GM21515 (cell line): ENCODE measurements at regions not wholly inside any gene's neighbourhood (a gene's known extent, or its start where the extent isn't known, plus 50 kb on each side); places are given as distances from the start of the nearest gene placed in this dataset.
"Not testable (repeated sequence)": the region's sequence is repeated elsewhere in the genome, so short reads cannot be mapped to it uniquely, and the experiment has no call there.

ENCODE experiments used
- ATAC-seq: cut with Tn5 transposase; IDR thresholded peaks from one replicate; pipeline ENCODE4 v1.9.1; 2021; ENCODE audit not compliant: unreplicated experiment

DNA sequence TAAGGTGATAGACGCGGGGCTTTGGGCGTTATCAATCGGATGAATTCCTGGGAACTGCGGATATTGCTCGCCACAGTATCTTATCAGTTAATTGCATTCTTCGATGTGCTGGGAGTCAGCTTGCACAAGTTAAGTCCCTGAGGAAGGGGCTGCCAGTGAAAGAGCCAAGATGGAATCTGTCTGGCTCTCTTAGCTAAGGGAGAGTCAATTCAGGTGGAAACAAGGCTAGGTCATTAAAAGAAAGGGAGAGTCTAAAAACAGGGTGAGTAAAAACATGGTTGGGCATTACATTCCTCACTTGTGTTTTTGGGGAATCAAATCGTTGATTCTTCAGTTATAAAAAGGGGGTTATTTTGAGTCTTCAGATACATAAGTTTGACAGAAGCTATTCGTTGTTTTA is 196.2 kb downstream of the OTOP1 start:
- not testable (repeated sequence) for ATAC-seq

GRCh38 chr4:4031446-4032135 is 195.1 kb downstream of the OTOP1 start:
- ATAC-seq = not testable (repeated sequence)

GRCh38 chr4:4032364-4032763 is 194.4 kb downstream of the OTOP1 start:
- ATAC-seq = not testable (repeated sequence)

- ATAC-seq = not testable (repeated sequence)
These were observed 193.7 kb downstream of the OTOP1 start for GRCh38 chr4:4032801-4033605.

GRCh38 chr4:4037399-4038138 is 189.2 kb downstream of the OTOP1 start:
- ATAC-seq = not testable (repeated sequence)

DNA sequence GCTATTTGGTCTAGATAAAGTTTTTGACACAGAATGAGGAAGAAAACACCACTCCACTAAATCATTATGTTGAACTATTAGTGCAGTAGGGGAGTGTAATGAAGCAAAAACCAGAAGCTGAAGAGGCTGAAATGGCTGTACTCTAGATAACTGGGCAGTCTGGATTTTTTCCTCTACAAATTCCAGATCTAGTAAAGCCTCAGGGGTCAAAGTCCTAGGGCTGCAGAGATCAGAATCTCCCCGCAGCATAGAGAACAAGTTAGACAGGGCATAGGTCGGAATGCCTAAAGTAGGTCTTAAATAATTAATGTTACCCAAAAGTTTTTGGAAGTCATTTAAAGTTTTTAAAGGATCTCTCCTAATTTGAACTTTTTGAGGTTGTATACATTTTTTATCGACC is 180.9 kb downstream of the OTOP1 start:
- not testable (repeated sequence) for ATAC-seq

DNA sequence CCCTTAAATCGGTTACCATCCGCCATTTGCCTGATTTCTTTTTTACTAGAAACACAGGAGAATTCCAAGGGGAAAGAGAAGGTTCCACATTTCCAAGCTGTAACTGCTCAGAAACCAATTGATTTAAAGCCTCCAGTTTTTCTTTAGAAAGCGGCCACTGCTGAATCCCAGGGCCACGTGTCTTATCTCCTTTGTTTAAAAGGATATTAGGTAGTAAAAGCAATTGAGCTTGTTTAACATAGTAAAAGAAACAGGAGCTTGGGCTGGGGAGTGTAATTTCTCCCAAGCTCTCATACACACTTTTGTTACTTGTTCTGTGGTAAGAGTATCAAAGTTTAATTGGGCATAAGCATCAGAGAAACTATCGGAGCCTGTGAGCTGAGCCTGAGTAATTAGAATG is 180.0 kb downstream of the OTOP1 start:
- not testable (repeated sequence) for ATAC-seq

GRCh38 chr4:4047202-4047601 is 179.5 kb downstream of the OTOP1 start:
- ATAC-seq = not testable (repeated sequence)

- not testable (repeated sequence) for ATAC-seq
These were observed 178.5 kb downstream of the OTOP1 start for GRCh38 chr4:4048227-4048626.

DNA sequence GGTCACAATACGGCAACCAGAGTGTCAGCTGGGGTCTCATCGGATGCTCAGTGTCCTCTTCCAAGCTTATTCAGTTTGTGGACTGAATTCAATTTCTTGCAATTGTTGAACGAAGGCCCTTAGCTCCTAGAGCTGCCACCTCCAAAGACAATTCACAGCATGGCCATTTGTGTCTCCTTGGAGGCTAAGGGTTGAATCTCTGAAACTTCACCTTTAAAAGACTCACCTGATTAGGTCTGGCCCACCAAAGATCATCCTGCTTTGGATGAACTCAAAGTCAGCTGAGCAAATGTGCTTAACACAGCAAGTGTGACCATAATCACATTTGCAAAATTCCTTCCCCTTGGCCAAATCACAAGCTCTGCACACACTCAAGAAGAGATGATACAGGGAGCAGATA is 175.9 kb downstream of the OTOP1 start:
- ATAC-seq = not testable (repeated sequence)

DNA sequence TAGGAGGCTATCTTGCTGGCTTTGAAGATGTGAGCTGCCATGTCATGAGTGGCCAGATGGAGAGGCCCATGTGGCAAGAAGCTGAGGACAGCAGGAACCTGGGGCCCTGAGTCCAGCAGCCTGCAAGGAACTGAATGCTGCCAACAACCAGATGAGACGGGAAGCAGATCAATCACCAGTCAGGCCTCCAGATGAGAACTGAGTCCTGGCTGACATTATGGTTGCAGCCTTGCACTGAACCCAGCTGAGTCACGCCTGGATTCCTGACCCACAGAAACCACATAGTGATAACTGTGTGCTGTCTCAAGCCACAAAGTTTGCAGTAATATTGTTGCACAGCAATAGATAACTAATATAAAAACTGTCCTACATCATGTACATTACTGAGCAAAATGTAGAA is 173.8 kb downstream of the OTOP1 start:
- not testable (repeated sequence) for ATAC-seq

DNA sequence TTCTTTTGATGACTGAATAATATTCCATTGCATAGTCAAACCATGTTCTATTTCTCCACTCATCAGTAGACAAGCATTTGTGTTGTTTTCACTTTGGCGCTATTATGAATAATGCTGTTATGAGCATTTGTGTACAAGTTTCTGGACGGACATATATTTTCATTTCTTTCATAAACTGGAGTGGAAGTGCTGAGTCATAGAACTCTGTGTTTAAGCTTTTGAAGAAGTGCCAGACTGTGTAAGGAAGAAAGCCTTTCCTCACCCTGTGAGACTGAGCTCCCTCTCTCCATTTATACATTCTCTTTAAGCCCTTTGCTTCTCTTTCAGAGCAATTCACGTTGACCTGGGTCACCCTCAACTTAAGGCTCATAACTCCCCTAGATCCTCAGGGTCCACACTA is 169.5 kb downstream of the OTOP1 start:
- ATAC-seq = not testable (repeated sequence)

DNA sequence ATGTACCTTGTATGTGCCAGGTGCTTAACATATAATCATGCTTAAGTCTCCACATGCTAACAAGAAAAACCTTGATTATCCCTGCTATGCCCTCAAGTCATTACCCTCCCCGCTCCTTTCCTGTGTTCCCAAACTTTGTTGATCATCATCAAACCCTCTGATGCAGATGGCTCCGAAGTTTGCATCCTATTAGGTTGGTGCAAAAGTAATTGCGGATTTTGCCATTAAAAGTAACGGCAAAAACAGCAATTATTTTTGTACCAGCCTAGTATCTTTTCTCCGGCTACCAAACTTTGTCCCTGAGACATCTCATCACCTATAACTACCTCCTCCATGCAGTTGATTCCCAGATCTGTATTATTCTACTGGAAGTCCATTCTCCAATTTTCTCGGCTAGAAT is 142.6 kb downstream of the OTOP1 start:
- ATAC-seq = not testable (repeated sequence)

GRCh38 chr4:4089716-4090419 is 136.9 kb downstream of the OTOP1 start:
- ATAC-seq = not testable (repeated sequence)

- not testable (repeated sequence) for ATAC-seq
These were observed 136.0 kb downstream of the OTOP1 start for GRCh38 chr4:4090720-4091119.

GRCh38 chr4:4092159-4092558 is 134.6 kb downstream of the OTOP1 start:
- ATAC-seq = not testable (repeated sequence)

- ATAC-seq = not testable (repeated sequence)
These were observed 127.1 kb downstream of the OTOP1 start for GRCh38 chr4:4099610-4100009.

- ATAC-seq = not testable (repeated sequence)
These were observed 119.8 kb downstream of the OTOP1 start for GRCh38 chr4:4106923-4107322.

DNA sequence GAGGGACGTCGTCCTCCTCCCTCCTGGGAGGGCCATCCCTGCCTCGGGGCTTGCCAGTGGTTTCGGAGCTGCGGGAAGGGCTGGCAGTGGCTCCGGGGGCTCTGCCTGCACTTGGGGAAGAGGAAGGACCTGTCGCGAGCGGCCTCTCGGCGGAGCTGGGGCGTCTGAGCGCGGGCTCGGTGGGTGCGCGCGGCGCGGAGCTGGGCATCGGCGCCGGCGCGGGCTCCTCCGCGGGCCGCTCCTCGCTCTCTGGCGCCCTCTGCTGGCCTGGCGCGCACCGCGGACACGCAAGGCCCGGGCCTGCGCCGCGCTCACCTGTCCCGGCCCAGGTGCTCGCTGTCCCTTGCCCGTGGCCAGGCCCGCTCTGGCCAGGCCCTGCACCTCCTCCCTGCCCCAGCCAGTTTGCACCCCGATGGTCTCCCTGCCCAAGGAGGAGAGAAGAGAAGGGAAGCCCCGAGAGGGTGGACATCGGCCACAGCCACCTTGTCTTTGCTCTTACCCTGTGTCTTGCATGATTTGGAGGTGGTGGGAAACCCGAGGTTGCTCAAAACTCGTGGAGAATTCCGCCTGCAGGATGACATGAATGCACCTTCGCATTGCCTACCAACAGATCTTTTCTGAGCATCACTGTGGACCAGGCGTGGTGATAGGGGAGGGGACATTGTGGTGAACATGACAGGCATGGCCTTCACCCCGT is 119.2 kb downstream of the OTOP1 start:
- not testable (repeated sequence) for ATAC-seq

DNA sequence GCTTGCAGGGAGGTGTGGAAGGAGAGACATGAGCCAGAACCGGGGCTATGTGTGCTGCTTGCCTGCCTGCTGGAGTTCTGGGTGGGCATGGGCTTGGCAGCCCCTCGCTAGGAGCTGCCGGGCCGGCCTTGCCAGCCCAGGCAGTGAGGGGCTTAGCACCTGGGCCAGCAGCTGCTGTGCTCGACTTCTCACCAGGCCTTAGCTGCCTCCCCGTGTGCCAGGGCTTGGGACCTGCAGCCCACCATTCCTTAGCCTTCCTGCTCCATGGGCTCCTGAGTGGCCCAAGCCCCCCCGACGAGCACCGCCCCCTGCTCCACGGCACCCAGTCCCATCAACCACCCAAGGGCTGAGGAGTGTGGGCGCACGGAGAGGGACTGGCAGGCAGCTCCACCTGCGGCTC is 111.3 kb downstream of the OTOP1 start:
- ATAC-seq = not testable (repeated sequence)
